22Rv1 (cell line): ENCODE measurements at regions not wholly inside any gene's neighbourhood (a gene's known extent, or its start where the extent isn't known, plus 50 kb on each side); places are given as distances from the start of the nearest gene placed in this dataset.

Experiments
- ZFX ChIP-seq: fragments of 450-650 bp; IDR thresholded peaks from 2 replicates; pipeline ENCODE4 v1.6.1; 2017; ENCODE audit warnings: antibody characterized with exemption, borderline replicate concordance
- TF ChIP-seq, protein P1 (sequence below): fragments of 450-650 bp; IDR thresholded peaks from 2 replicates; pipeline ENCODE4 v1.5.1; 2017; ENCODE audit warnings: mild to moderate bottlenecking

DNA sequence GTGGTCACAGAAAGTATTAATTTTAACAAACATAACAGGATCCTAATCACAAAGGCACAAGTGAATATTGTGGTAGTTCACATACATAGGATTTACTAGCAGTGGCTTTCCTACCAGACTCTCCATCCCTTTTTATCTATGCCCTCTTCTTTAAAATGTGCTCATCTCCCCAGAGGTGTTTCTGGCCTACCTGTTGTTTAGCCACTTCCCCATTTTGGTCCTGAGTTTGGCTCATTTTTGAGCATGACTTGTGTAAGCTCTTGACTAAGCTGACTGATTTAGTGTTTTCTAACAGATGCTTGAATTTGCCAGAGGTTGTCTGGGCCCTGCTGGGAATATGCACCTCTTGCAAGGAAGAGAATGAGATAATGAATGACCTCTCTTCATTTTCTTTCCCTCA is 517.7 kb upstream of the CLINT1 start:
- TF ChIP-seq, protein P1, sequence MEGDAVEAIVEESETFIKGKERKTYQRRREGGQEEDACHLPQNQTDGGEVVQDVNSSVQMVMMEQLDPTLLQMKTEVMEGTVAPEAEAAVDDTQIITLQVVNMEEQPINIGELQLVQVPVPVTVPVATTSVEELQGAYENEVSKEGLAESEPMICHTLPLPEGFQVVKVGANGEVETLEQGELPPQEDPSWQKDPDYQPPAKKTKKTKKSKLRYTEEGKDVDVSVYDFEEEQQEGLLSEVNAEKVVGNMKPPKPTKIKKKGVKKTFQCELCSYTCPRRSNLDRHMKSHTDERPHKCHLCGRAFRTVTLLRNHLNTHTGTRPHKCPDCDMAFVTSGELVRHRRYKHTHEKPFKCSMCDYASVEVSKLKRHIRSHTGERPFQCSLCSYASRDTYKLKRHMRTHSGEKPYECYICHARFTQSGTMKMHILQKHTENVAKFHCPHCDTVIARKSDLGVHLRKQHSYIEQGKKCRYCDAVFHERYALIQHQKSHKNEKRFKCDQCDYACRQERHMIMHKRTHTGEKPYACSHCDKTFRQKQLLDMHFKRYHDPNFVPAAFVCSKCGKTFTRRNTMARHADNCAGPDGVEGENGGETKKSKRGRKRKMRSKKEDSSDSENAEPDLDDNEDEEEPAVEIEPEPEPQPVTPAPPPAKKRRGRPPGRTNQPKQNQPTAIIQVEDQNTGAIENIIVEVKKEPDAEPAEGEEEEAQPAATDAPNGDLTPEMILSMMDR = no peak
- no peak for TF ChIP-seq ZFX
